ENCODE measurements at regions not wholly inside any gene's neighbourhood (a gene's known extent, or its start where the extent isn't known, plus 50 kb on each side); places are given as distances from the start of the nearest gene placed in this dataset.
"Not testable (repeated sequence)": the region's sequence is repeated elsewhere in the genome, so short reads cannot be mapped to it uniquely, and the experiment has no call there.

DNA sequence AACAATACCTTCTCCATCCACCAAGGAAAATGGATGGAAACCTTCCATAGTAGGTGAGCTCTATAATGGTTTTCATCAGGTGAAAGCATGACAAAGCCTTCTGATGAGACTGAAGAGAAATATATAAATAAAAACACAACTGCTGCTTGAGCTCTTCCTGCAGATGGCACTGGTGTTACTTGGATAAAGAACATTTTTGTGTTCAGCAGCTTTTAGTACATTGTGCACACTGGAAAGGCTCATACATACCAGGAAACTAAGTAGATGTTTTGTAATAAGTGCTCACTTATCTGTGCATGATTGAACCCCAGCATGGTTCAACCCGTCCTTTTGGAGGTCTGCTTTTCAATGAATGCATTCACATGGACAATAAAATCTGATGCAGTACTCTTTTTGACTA lies 357.3 kb upstream of the MIS18BP1 start:
- Histone ChIP-seq H3K27me3 (no peaks in the 10 kb centered on the region), H3K27ac (no peak overlapping the region), H3K4me1 (no peaks in the 10 kb centered on the region), H3K36me3 (replicated peaks in 1 of 2; ENCODE audit: insufficient read depth in 1 of 2, low read depth in 2 of 2) (no peaks in the 10 kb centered on the region), H3K4me3 (no peak overlapping the region), H3K9me3 (no peaks in the 10 kb centered on the region)
- 16 to 29% methylated on average over 1 of the region's 1 CpG for WGBS, 2 donors
- TF ChIP-seq, protein P1, sequence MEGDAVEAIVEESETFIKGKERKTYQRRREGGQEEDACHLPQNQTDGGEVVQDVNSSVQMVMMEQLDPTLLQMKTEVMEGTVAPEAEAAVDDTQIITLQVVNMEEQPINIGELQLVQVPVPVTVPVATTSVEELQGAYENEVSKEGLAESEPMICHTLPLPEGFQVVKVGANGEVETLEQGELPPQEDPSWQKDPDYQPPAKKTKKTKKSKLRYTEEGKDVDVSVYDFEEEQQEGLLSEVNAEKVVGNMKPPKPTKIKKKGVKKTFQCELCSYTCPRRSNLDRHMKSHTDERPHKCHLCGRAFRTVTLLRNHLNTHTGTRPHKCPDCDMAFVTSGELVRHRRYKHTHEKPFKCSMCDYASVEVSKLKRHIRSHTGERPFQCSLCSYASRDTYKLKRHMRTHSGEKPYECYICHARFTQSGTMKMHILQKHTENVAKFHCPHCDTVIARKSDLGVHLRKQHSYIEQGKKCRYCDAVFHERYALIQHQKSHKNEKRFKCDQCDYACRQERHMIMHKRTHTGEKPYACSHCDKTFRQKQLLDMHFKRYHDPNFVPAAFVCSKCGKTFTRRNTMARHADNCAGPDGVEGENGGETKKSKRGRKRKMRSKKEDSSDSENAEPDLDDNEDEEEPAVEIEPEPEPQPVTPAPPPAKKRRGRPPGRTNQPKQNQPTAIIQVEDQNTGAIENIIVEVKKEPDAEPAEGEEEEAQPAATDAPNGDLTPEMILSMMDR (IDR thresholded peaks at IDR 0.05): no peak
- no peak for TF ChIP-seq POLR2A (IDR thresholded peaks at IDR 0.05)
- intact Hi-C loops (cut with DNase I): no loop called here
- DNase-seq (no peak), ATAC-seq (no peak)

DNA sequence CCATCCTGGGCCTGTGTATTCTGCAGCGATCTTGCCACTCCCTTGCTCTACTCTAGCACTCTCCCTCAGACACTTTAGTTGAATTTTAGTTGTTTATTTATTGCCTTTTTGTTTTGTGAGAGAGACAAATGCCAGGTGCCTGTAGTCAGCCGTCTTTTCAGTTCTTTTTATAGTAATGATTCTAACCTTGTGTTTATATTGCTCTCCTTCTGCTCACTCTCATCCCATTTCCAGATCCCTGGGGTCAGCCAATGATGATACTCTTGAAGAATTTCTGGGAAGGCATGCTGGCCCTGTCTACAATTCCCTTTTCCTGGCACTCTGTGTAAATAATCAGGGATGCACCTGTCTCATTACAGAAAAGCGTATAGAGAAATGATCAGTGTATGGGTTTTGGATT lies 334.1 kb upstream of the MIS18BP1 start:
- ATAC-seq (no peak), DNase-seq (no peak)
- no peak overlapping the region for H3K27ac ChIP-seq
- H3K36me3 ChIP-seq (replicated peaks in 1 of 2; ENCODE audit: insufficient read depth in 1 of 2, low read depth in 2 of 2): no peaks in the 10 kb centered on the region
- no peak for TF ChIP-seq POLR2A (IDR thresholded peaks at IDR 0.05)
- TF ChIP-seq, protein P1 (IDR thresholded peaks at IDR 0.05): no peak
- intact Hi-C loops (cut with DNase I): no loop called here
- no peaks in the 10 kb centered on the region for H3K4me1 ChIP-seq
- no peaks in the 10 kb centered on the region for H3K27me3 ChIP-seq
- no peak overlapping the region for H3K4me3 ChIP-seq
- WGBS, 2 donors: 57 to 69% methylated on average over 3 of the region's 3 CpGs
- peaks cover 0 to 11% (median 0%) of the 10 kb centered on the region in 3 donors for H3K9me3 ChIP-seq

DNA sequence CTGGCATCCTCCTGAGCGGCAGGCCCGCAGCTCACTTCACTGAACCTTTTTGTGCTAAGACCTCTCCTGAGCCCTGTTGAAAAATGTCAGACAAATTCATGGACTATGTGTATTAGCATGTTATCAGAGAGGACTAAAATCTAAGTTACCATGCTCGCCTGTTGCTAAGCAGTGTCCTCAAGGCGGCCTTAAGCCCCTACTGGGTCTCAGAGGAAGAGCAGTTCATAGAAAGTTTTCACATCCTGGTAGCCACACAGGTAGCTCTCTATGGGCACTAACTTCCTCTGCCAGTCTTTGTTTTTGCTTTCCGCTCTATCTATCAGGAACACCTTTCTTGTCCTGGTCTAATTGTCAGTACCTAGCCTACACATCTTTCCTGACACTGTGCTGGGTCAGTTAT lies 306.6 kb upstream of the MIS18BP1 start:
- Histone ChIP-seq H3K27me3 (no peaks in the 10 kb centered on the region), H3K27ac (no peak overlapping the region), H3K9me3 (no peaks in the 10 kb centered on the region), H3K4me1 (no peaks in the 10 kb centered on the region), H3K4me3 (no peak overlapping the region), H3K36me3 (replicated peaks in 1 of 2; ENCODE audit: insufficient read depth in 1 of 2, low read depth in 2 of 2) (no peaks in the 10 kb centered on the region)
- DNase-seq: no peak
- WGBS, 2 donors: 77 to 81% methylated on average over 5 of the region's 5 CpGs
- intact Hi-C loops (cut with DNase I): no loop called here
- TF ChIP-seq, protein P1 (IDR thresholded peaks at IDR 0.05): no peak
- ATAC-seq: no peak

DNA sequence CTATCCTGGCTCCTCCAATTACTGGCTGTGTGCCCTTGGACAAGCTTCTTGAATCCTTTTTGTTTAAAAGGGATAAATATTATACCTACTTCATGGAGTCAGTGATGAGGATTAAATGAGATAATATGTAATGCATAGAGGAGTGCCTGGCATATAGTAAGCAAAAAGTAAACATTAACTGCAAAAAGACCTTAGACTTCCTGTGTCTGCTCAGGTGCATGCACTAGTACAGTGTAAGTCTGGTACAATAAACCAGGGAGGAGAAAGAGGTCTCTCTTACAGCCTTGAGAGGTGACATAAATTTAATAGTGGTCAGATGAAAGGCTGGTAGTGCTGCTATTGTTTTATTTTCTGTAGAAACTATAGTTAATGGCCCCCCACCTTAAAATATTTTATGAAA lies 305.2 kb upstream of the MIS18BP1 start:
- H3K9me3 ChIP-seq: no peaks in the 10 kb centered on the region
- DNase-seq (no peak), ATAC-seq (no peak)
- no peaks in the 10 kb centered on the region for H3K4me1 ChIP-seq
- intact Hi-C loops (cut with DNase I): no loop called here
- H3K4me3 ChIP-seq: no peak overlapping the region
- no peaks in the 10 kb centered on the region for H3K36me3 ChIP-seq (replicated peaks in 1 of 2; ENCODE audit: insufficient read depth in 1 of 2, low read depth in 2 of 2)
- no peak for TF ChIP-seq POLR2A (IDR thresholded peaks at IDR 0.05)
- TF ChIP-seq, protein P1 (IDR thresholded peaks at IDR 0.05): no peak
- no peaks in the 10 kb centered on the region for H3K27me3 ChIP-seq
- no peak overlapping the region for H3K27ac ChIP-seq

DNA sequence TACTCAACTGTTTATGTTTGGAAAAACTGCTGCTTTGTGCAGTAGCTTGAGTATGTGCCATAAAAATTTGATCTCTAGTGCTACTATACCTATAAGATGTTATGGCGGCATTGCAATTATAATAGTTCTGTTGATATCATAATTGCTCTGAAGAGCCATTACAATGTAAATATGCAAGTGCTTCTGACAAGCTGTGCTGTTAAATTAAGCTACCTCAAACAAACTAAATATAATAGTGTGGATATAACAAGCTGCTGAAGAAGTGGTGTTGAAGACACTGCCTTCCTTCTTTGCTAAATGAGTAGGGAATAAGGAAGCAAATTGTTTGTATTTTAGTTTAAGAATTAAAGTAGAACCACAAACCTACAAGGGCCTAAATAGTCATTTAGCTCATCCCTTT lies 301.0 kb upstream of the MIS18BP1 start:
- intact Hi-C loops (cut with DNase I): no loop called here
- DNase-seq: no peak
- no peaks in the 10 kb centered on the region for H3K9me3 ChIP-seq
- H3K4me3 ChIP-seq: no peak overlapping the region
- H3K36me3 ChIP-seq (replicated peaks in 1 of 2; ENCODE audit: insufficient read depth in 1 of 2, low read depth in 2 of 2): no peaks in the 10 kb centered on the region
- H3K27me3 ChIP-seq: no peaks in the 10 kb centered on the region
- 90 to 93% methylated on average over 1 of the region's 1 CpG for WGBS, 2 donors
- H3K27ac ChIP-seq: no peak overlapping the region
- TF ChIP-seq, protein P1 (IDR thresholded peaks at IDR 0.05): no peak
- no peak for ATAC-seq
- H3K4me1 ChIP-seq: no peaks in the 10 kb centered on the region

DNA sequence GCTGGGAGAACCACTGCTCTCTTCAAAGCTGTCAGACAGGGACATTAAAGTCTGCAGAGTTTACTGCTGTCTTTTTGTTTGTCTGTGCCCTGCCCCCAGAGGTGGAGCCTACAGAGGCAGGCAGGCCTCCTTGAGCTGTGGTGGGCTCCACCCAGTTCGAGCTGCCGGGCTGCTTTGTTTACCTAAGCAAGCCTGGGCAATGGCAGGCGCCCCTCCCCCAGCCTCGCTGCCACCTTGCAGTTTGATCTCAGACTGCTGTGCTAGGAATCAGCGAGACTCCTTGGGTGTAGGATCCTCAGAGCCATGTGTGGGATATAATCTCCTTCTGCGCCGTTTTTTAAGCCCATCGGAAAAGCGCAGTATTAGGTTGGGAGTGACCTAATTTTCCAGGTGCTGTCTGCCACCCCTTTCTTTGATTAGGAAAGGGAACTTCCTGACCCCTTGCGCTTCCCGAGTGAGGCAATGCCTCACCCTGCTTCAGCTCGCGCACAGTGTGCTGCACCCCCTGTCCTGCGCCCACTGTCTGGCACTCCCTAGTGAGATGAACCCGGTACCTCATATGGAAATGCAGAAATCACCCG lies 298.3 kb upstream of the MIS18BP1 start:
- WGBS, 2 donors: 36 to 64% methylated on average over 13 to 16 of the region's 16 CpGs
- H3K9me3 ChIP-seq; H3K27me3 ChIP-seq; H3K4me1 ChIP-seq; H3K36me3 ChIP-seq (replicated peaks in 1 of 2; ENCODE audit: insufficient read depth in 1 of 2, low read depth in 2 of 2); intact Hi-C loops (cut with DNase I); ATAC-seq; H3K27ac ChIP-seq; H3K4me3 ChIP-seq: not testable (repeated sequence)
- peak in 1 of 4 donors; percentile 23 for DNase-seq
